Astrocyte (in vitro differentiated cells and primary cell): ENCODE measurements at regions not wholly inside any gene's neighbourhood (a gene's known extent, or its start where the extent isn't known, plus 50 kb on each side); places are given as distances from the start of the nearest gene placed in this dataset.

Experiments used
- DNase-seq: peaks from one replicate; pipeline ENCODE4 v3.0.0-alpha.2; 2010; ENCODE audit warnings: low read depth
- FAIRE-seq: peaks from 2 replicates; lab custom pipeline; 2011; peaks lifted over from hg19 to GRCh38; lab: Jason Lieb, UNC
- H2AFZ ChIP-seq: 2 replicates; pipeline ENCODE4 v1.6.0; 2012; ENCODE audit warnings: low read depth, low read length, inconsistent platforms
- H3K27ac ChIP-seq: 2 replicates; pipeline ENCODE4 v1.5.1; 2011; ENCODE audit warnings: low read depth, low read length, inconsistent platforms
- H3K27me3 ChIP-seq: 2 replicates; pipeline ENCODE4 v1.6.0; 2011; ENCODE audit warnings: low read length, inconsistent platforms; ENCODE audit not compliant: insufficient read depth
- H3K36me3 ChIP-seq: 2 replicates; pipeline ENCODE4 v1.5.1; 2011; ENCODE audit warnings: low read length, inconsistent platforms; ENCODE audit not compliant: insufficient read depth
- H3K4me1 ChIP-seq: 2 replicates; pipeline ENCODE4 v1.5.1; 2011; ENCODE audit warnings: low read length, inconsistent platforms; ENCODE audit not compliant: insufficient read depth
- H3K4me2 ChIP-seq: 2 replicates; pipeline ENCODE4 v1.6.0; 2012; ENCODE audit warnings: low read length, inconsistent platforms
- H3K4me3 ChIP-seq: 2 replicates; pipeline ENCODE4 v1.5.1; 2011; ENCODE audit warnings: low read depth, mild to moderate bottlenecking, low read length, inconsistent platforms; ENCODE audit not compliant: insufficient read depth
- H3K79me2 ChIP-seq: 2 replicates; pipeline ENCODE4 v1.6.0; 2012; ENCODE audit warnings: mild to moderate bottlenecking, low read length, inconsistent platforms; ENCODE audit not compliant: insufficient read depth
- H3K9ac ChIP-seq: 2 replicates; pipeline ENCODE4 v1.6.0; 2012; ENCODE audit warnings: mild to moderate bottlenecking, low read length, inconsistent platforms
- H3K9me3 ChIP-seq: 2 replicates; pipeline ENCODE4 v1.5.1; 2012; ENCODE audit warnings: low read depth, mild to moderate bottlenecking, low read length, inconsistent platforms; ENCODE audit not compliant: insufficient read depth
- H4K20me1 ChIP-seq: 2 replicates; pipeline ENCODE4 v1.6.0; 2012; ENCODE audit warnings: low read length, inconsistent platforms; ENCODE audit not compliant: insufficient read depth
- H3K27ac Mint-ChIP-seq: one replicate; pipeline ENCODE4 v1.8.0; 2021; ENCODE audit warnings: mild to moderate bottlenecking, mixed read lengths; ENCODE audit not compliant: unreplicated experiment
- H3K27me3 Mint-ChIP-seq: one replicate; pipeline ENCODE4 v1.8.0; 2021; ENCODE audit warnings: low read depth, mixed read lengths; ENCODE audit not compliant: unreplicated experiment
- H3K36me3 Mint-ChIP-seq: one replicate; pipeline ENCODE4 v1.8.0; 2021; ENCODE audit warnings: low read depth, mixed read lengths; ENCODE audit not compliant: unreplicated experiment
- H3K4me1 Mint-ChIP-seq: one replicate; pipeline ENCODE4 v1.8.0; 2021; ENCODE audit warnings: low read depth, mixed read lengths; ENCODE audit not compliant: unreplicated experiment
- H3K4me3 Mint-ChIP-seq: one replicate; pipeline ENCODE4 v1.8.0; 2021; ENCODE audit warnings: mild to moderate bottlenecking, moderate library complexity, mixed read lengths; ENCODE audit not compliant: unreplicated experiment
- H3K9me3 Mint-ChIP-seq: one replicate; pipeline ENCODE4 v1.8.0; 2021; ENCODE audit warnings: mild to moderate bottlenecking, mixed read lengths; ENCODE audit not compliant: unreplicated experiment
- EZH2 ChIP-seq: IDR thresholded peaks from 2 replicates; pipeline ENCODE4 v1.6.1; 2012; ENCODE audit warnings: mild to moderate bottlenecking, low read length, inconsistent platforms; ENCODE audit not compliant: insufficient read depth
- TF ChIP-seq, protein P1 (sequence below): IDR thresholded peaks from 2 replicates; pipeline ENCODE4 v1.5.1; 2011; ENCODE audit warnings: low read depth, mild to moderate bottlenecking, inconsistent platforms, low read length, moderate library complexity; ENCODE audit not compliant: insufficient read depth

DNA sequence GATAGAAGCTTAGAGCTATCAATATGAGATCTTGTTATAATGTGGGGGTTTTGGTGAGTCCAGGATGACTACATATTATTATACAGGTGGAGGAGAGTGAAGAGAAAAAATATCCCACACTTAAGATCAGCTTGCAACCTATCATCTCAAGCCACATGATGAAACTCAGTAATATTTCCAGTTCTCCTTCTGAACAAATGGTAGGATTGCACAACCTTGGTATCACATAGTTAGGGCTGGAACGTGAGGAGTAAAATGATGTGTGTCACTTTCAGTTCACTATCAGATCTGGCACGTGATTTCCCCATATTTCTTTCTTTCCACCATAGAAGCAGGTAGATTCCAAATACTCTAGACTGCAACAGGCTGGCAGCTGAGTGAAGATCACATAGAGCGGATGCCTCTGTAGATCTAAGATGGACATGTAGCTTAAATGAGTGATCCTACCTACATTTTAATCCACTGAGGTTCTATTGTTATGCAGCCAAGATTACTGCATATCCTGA is 150.6 kb upstream of the ANKRD50 start:
- Histone ChIP-seq H3K4me1 (no peaks in the 10 kb centered on the region), H2AFZ (no peak overlapping the region), H3K27me3 (no peaks in the 10 kb centered on the region), H3K27ac (no peak overlapping the region), H3K9ac (no peak overlapping the region), H4K20me1 (no peaks in the 10 kb centered on the region), H3K79me2 (no peaks in the 10 kb centered on the region), H3K9me3 (no peaks in the 10 kb centered on the region), H3K36me3 (no peaks in the 10 kb centered on the region), H3K4me2 (no peak overlapping the region), H3K4me3 (no peak overlapping the region)
- TF ChIP-seq, protein P1, sequence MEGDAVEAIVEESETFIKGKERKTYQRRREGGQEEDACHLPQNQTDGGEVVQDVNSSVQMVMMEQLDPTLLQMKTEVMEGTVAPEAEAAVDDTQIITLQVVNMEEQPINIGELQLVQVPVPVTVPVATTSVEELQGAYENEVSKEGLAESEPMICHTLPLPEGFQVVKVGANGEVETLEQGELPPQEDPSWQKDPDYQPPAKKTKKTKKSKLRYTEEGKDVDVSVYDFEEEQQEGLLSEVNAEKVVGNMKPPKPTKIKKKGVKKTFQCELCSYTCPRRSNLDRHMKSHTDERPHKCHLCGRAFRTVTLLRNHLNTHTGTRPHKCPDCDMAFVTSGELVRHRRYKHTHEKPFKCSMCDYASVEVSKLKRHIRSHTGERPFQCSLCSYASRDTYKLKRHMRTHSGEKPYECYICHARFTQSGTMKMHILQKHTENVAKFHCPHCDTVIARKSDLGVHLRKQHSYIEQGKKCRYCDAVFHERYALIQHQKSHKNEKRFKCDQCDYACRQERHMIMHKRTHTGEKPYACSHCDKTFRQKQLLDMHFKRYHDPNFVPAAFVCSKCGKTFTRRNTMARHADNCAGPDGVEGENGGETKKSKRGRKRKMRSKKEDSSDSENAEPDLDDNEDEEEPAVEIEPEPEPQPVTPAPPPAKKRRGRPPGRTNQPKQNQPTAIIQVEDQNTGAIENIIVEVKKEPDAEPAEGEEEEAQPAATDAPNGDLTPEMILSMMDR, result no peak
- TF ChIP-seq EZH2, result no peak
- Mint-ChIP-seq H3K4me1 (peaks cover 7% of the 10 kb centered on the region), H3K4me3 (no peak overlapping the region), H3K9me3 (no peaks in the 10 kb centered on the region), H3K36me3 (no peaks in the 10 kb centered on the region), H3K27me3 (no peaks in the 10 kb centered on the region), H3K27ac (no peak overlapping the region)
- FAIRE-seq, result no peak
- DNase-seq, result no peak

DNA sequence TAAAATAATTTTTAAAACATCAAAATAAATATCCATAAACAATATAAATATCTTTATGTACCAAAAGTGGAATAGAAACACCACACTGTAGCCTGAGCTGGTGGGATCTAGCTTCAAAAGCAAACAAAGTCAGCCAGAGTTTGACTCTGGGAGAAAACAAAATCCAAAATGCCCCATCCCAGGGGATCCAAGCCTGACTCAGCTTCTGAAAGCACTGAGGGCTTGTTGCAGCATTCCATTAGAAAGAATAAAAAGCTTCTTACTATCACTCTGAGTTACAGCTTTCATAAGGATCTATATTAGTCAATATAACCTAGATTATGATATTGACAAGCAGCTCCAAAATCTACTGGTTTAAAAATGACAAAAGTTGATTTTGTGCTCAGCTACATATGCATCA is 149.7 kb upstream of the ANKRD50 start:
- no peak overlapping the region for H3K4me3 ChIP-seq
- H4K20me1 ChIP-seq, result no peaks in the 10 kb centered on the region
- no peaks in the 10 kb centered on the region for H3K27me3 ChIP-seq
- H3K36me3 ChIP-seq, result no peaks in the 10 kb centered on the region
- TF ChIP-seq EZH2, result no peak
- TF ChIP-seq, protein P1, result no peak
- Mint-ChIP-seq H3K9me3 (no peaks in the 10 kb centered on the region), H3K27ac (no peak overlapping the region), H3K4me3 (no peak overlapping the region), H3K36me3 (no peaks in the 10 kb centered on the region), H3K27me3 (no peaks in the 10 kb centered on the region), H3K4me1 (peaks cover 7% of the 10 kb centered on the region)
- H2AFZ ChIP-seq, result no peak overlapping the region
- H3K79me2 ChIP-seq, result no peaks in the 10 kb centered on the region
- H3K4me1 ChIP-seq, result no peaks in the 10 kb centered on the region
- H3K27ac ChIP-seq, result no peak overlapping the region
- no peak overlapping the region for H3K9ac ChIP-seq
- FAIRE-seq, result no peak
- DNase-seq, result no peak
- H3K4me2 ChIP-seq, result no peak overlapping the region
- H3K9me3 ChIP-seq, result no peaks in the 10 kb centered on the region

DNA sequence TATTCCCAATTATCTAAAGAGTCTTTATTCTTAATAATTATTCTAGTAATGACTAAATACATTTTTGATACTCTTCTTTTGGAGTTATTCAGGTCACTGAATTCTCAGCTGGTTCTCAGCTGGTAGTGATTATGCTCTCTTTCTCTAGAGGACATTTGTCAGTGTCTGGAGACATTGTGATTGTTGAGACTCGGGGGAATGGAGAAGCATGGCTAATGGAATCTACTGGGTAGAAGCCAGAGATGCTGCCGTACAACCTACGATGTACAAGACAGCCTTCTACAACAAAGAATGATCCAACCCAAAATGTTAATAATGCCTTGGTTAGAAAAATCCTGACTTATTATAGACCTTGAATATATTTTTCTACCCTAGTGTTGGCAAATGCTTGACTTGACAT is 149.2 kb upstream of the ANKRD50 start:
- no peaks in the 10 kb centered on the region for H3K4me1 ChIP-seq
- no peak overlapping the region for H3K4me3 Mint-ChIP-seq
- H3K4me1 Mint-ChIP-seq, result peaks cover 7% of the 10 kb centered on the region
- H3K9ac ChIP-seq, result no peak overlapping the region
- TF ChIP-seq EZH2, result no peak
- TF ChIP-seq, protein P1, result no peak
- no peaks in the 10 kb centered on the region for H3K9me3 Mint-ChIP-seq
- H3K27ac ChIP-seq, result no peak overlapping the region
- H3K4me3 ChIP-seq, result no peak overlapping the region
- no peaks in the 10 kb centered on the region for H3K36me3 ChIP-seq
- DNase-seq (no peak), FAIRE-seq (no peak)
- H3K4me2 ChIP-seq, result no peak overlapping the region
- no peaks in the 10 kb centered on the region for H3K36me3 Mint-ChIP-seq
- H2AFZ ChIP-seq, result no peak overlapping the region
- no peaks in the 10 kb centered on the region for H3K9me3 ChIP-seq
- H4K20me1 ChIP-seq, result no peaks in the 10 kb centered on the region
- H3K27me3 Mint-ChIP-seq, result no peaks in the 10 kb centered on the region
- H3K27me3 ChIP-seq, result no peaks in the 10 kb centered on the region
- no peaks in the 10 kb centered on the region for H3K79me2 ChIP-seq
- H3K27ac Mint-ChIP-seq, result no peak overlapping the region
